Neural cell (in vitro differentiated cells): ENCODE measurements at regions not wholly inside any gene's neighbourhood (a gene's known extent, or its start where the extent isn't known, plus 50 kb on each side); places are given as distances from the start of the nearest gene placed in this dataset.

ENCODE experiments used
- H2AFZ ChIP-seq: fragments of 200-600, 300-800 bp; sonication (generic), shearing (Covaris generic); 2 replicates; pipeline ENCODE4 v1.6.0; 2014; ENCODE audit warnings: low read depth, mild to moderate bottlenecking, antibody characterized with exemption, low read length, moderate library complexity
- H3F3A ChIP-seq: fragments of 200-600 bp; shearing (Covaris generic); 2 replicates; pipeline ENCODE4 v1.6.1; 2016; ENCODE audit warnings: mild to moderate bottlenecking, moderate library complexity, mixed read lengths, antibody characterized with exemption, low read length; ENCODE audit not compliant: insufficient read depth, poor library complexity, severe bottlenecking
- H3K27ac ChIP-seq: fragments of 200-600, 300-800 bp; sonication (generic), shearing (Covaris generic); 2 replicates; pipeline ENCODE4 v1.5.1; 2014; ENCODE audit warnings: mild to moderate bottlenecking, low read length, moderate library complexity
- H3K27me3 ChIP-seq: fragments of 300-800, 200-600 bp; sonication (generic), shearing (Covaris generic); 2 replicates; pipeline ENCODE4 v1.6.0; 2014; ENCODE audit warnings: mild to moderate bottlenecking, low read depth, low read length, moderate library complexity; ENCODE audit not compliant: insufficient read depth
- H3K36me3 ChIP-seq: fragments of 300-800, 200-600 bp; sonication (generic), shearing (Covaris generic); 2 replicates; pipeline ENCODE4 v1.5.1; 2014; ENCODE audit warnings: mild to moderate bottlenecking, antibody characterized with exemption, low read length, moderate library complexity; ENCODE audit not compliant: insufficient read depth
- H3K4me2 ChIP-seq: fragments of 300-800, 200-600 bp; sonication (generic), shearing (Covaris generic); 2 replicates; pipeline ENCODE4 v1.6.0; 2014; ENCODE audit warnings: mild to moderate bottlenecking, low read length
- H3K4me3 ChIP-seq: fragments of 300-800, 200-600 bp; sonication (generic), shearing (Covaris generic); 2 replicates; pipeline ENCODE4 v1.5.1; 2014; ENCODE audit warnings: mild to moderate bottlenecking, low read length, moderate library complexity
- H3K79me2 ChIP-seq: fragments of 200-600 bp; shearing (Covaris generic); replicated peaks from 2 replicates; pipeline ENCODE4 v1.6.0; 2014; ENCODE audit warnings: mild to moderate bottlenecking, low read length, moderate library complexity; ENCODE audit not compliant: insufficient read depth
- H3K9ac ChIP-seq: fragments of 300-800, 200-600 bp; sonication (generic), shearing (Covaris generic); 2 replicates; pipeline ENCODE4 v1.6.1; 2016; ENCODE audit warnings: mild to moderate bottlenecking, low read length, mixed read lengths
- H3K9me2 ChIP-seq: fragments of 200-600 bp; shearing (Covaris generic); 2 replicates; pipeline ENCODE4 v1.6.1; 2016; ENCODE audit warnings: mild to moderate bottlenecking, low read length, mixed read lengths; ENCODE audit not compliant: insufficient read depth
- H3K9me3 ChIP-seq: fragments of 200-600, 300-800 bp; sonication (generic), shearing (Covaris generic); 2 replicates; pipeline ENCODE4 v1.6.1; 2016; ENCODE audit warnings: mild to moderate bottlenecking, mixed run types, low read length, moderate library complexity, mixed read lengths
- H4K20me1 ChIP-seq: fragments of 200-600 bp; shearing (Covaris generic); 2 replicates; pipeline ENCODE4 v1.6.1; 2016; ENCODE audit warnings: mild to moderate bottlenecking, mixed run types; ENCODE audit not compliant: insufficient read depth
- EP300 ChIP-seq: fragments of 450-650 bp; conservative IDR thresholded peaks from 2 replicates; pipeline ENCODE4 v1.6.1; 2014; ENCODE audit warnings: antibody characterized with exemption, mild to moderate bottlenecking, moderate library complexity; ENCODE audit not compliant: poor library complexity, severe bottlenecking
- EZH2 ChIP-seq: fragments of 200-600, 300-800 bp; shearing (Covaris generic), sonication (generic); IDR thresholded peaks from 2 replicates; pipeline ENCODE4 v1.6.1; 2014; ENCODE audit warnings: antibody characterized with exemption, low read length, borderline replicate concordance, mild to moderate bottlenecking; ENCODE audit not compliant: insufficient read depth, poor library complexity, severe bottlenecking
- MXI1 ChIP-seq: fragments of 450-650 bp; conservative IDR thresholded peaks from 2 replicates; pipeline ENCODE4 v1.6.1; 2014; ENCODE audit warnings: antibody characterized with exemption, mild to moderate bottlenecking; ENCODE audit not compliant: poor library complexity, severe bottlenecking
- POLR2AphosphoS5 ChIP-seq: IDR thresholded peaks from 2 replicates; pipeline ENCODE4 v1.6.1; 2012
- RAD21 ChIP-seq: fragments of 450-650 bp; conservative IDR thresholded peaks from 2 replicates; pipeline ENCODE4 v1.6.1; 2014; ENCODE audit warnings: antibody characterized with exemption, mild to moderate bottlenecking, moderate library complexity
- REST ChIP-seq: IDR thresholded peaks from 2 replicates; pipeline ENCODE4 v1.6.1; 2012; ENCODE audit warnings: borderline replicate concordance
- SMC3 ChIP-seq: fragments of 450-650 bp; conservative IDR thresholded peaks from 2 replicates; pipeline ENCODE4 v1.6.1; 2014; ENCODE audit warnings: antibody characterized with exemption, mild to moderate bottlenecking, moderate library complexity; ENCODE audit not compliant: poor library complexity
- TAF1 ChIP-seq: IDR thresholded peaks from 2 replicates; pipeline ENCODE4 v1.6.1; 2012; ENCODE audit warnings: low read depth
- TF ChIP-seq, protein P1 (sequence below): fragments of 450-650 bp; IDR thresholded peaks from 2 replicates; pipeline ENCODE4 v1.5.1; 2014; ENCODE audit warnings: antibody characterized with exemption, mild to moderate bottlenecking, moderate library complexity; ENCODE audit not compliant: poor library complexity, severe bottlenecking

DNA sequence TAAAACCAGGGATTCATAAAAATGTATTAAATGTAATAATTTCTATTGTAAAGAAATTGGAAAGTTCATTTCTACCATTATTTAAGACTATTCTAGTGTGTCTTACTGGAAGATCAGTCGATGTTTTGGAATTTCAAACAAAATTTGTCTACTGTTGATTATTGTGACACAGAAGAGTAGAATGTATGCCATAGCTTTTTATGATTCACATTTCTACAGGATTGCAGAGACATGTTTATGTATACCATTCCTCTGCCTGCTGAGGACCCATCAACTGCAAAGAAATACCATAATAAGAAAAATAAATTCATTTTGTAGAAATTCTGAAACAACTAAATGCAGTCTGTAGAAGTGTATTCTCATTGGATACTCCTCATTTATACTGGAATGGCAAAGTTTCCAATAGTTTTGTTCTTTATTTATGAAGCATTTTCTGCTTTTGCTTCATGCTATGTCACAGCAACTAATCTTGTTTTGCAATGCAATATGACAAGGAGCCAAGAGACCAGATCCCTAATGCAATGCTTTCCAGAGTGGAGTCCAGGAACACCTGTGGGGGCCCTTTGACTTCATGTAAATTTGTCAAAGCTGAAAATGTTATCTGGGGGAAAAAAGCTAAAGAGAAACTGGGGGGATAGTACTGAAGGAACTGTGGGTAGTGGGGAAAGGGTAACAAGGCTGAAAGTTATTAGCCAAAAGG is 172.9 kb upstream of the LRIG3 start:
- Histone ChIP-seq H3F3A (no peaks in the 10 kb centered on the region), H3K27me3 (no peaks in the 10 kb centered on the region), H3K4me3 (no peak overlapping the region), H3K9me2 (no peaks in the 10 kb centered on the region), H3K36me3 (no peaks in the 10 kb centered on the region), H3K79me2 (no peaks in the 10 kb centered on the region), H3K9ac (no peak overlapping the region), H4K20me1 (no peaks in the 10 kb centered on the region), H3K4me2 (no peak overlapping the region), H3K27ac (no peak overlapping the region), H2AFZ (no peak overlapping the region), H3K9me3 (no peaks in the 10 kb centered on the region)
- TF ChIP-seq SMC3 (no peak), REST (no peak), RAD21 (no peak), POLR2AphosphoS5 (no peak), TAF1 (no peak), MXI1 (no peak), EZH2 (no peak), EP300 (no peak)
- TF ChIP-seq, protein P1, sequence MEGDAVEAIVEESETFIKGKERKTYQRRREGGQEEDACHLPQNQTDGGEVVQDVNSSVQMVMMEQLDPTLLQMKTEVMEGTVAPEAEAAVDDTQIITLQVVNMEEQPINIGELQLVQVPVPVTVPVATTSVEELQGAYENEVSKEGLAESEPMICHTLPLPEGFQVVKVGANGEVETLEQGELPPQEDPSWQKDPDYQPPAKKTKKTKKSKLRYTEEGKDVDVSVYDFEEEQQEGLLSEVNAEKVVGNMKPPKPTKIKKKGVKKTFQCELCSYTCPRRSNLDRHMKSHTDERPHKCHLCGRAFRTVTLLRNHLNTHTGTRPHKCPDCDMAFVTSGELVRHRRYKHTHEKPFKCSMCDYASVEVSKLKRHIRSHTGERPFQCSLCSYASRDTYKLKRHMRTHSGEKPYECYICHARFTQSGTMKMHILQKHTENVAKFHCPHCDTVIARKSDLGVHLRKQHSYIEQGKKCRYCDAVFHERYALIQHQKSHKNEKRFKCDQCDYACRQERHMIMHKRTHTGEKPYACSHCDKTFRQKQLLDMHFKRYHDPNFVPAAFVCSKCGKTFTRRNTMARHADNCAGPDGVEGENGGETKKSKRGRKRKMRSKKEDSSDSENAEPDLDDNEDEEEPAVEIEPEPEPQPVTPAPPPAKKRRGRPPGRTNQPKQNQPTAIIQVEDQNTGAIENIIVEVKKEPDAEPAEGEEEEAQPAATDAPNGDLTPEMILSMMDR, result no peak

- Histone ChIP-seq H3K36me3 (no peaks in the 10 kb centered on the region), H3K9me2 (no peaks in the 10 kb centered on the region), H2AFZ (no peak overlapping the region), H3K79me2 (no peaks in the 10 kb centered on the region), H3K4me2 (no peak overlapping the region), H3K9ac (no peak overlapping the region), H3F3A (no peaks in the 10 kb centered on the region), H3K27ac (no peak overlapping the region), H3K9me3 (no peaks in the 10 kb centered on the region), H3K27me3 (no peaks in the 10 kb centered on the region), H4K20me1 (no peaks in the 10 kb centered on the region), H3K4me3 (no peak overlapping the region)
- TF ChIP-seq EZH2 (no peak), MXI1 (no peak), SMC3 (no peak), TAF1 (no peak), RAD21 (no peak)
- TF ChIP-seq, protein P1, result no peak
These were observed 168.4 kb upstream of the LRIG3 start for GRCh38 chr12:59088673-59089072.
